Small intestine (tissue), 7 donors: ENCODE measurements at regions not wholly inside any gene's neighbourhood (a gene's known extent, or its start where the extent isn't known, plus 50 kb on each side); places are given as distances from the start of the nearest gene placed in this dataset.

Experiments
- DNase-seq, 2 donors: peaks; one replicate each; pipeline versions ENCODE4 v3.0.0 to v3.0.0-alpha.2; 2013
- FAIRE-seq: peaks from 2 replicates; lab custom pipeline; 2012; peaks lifted over from hg19 to GRCh38; lab: Jason Lieb, UNC
- H3K27ac ChIP-seq, 3 donors: one replicate each; pipeline ENCODE4 v1.5.1; 2013; ENCODE audit warnings: low read length in 2 of 3, mild to moderate bottlenecking in 2 of 3, control low read depth in 1 of 3, inconsistent platforms in 1 of 3, low read depth in 1 of 3, moderate library complexity in 1 of 3
- H3K27me3 ChIP-seq, 3 donors: one replicate each; pipeline ENCODE4 v1.6.1; 2013; ENCODE audit warnings: low read length in 3 of 3, inconsistent platforms in 1 of 3; ENCODE audit not compliant: control insufficient read depth in 3 of 3, insufficient read depth in 3 of 3
- H3K36me3 ChIP-seq, 3 donors: one replicate each; pipeline ENCODE4 v1.6.1; 2013; ENCODE audit warnings: low read length in 3 of 3, inconsistent platforms in 1 of 3, low read depth in 1 of 3, mild to moderate bottlenecking in 1 of 3, moderate library complexity in 1 of 3; ENCODE audit not compliant: control insufficient read depth in 3 of 3, insufficient read depth in 2 of 3
- H3K4me1 ChIP-seq, 3 donors: one replicate each; pipeline ENCODE4 v1.6.1; 2013; ENCODE audit warnings: low read length in 2 of 3, inconsistent platforms in 1 of 3, low read depth in 1 of 3, mild to moderate bottlenecking in 1 of 3, moderate library complexity in 1 of 3; ENCODE audit not compliant: control insufficient read depth in 3 of 3, insufficient read depth in 2 of 3
- H3K4me3 ChIP-seq, 3 donors: one replicate each; pipeline ENCODE4 v1.5.1; 2013; ENCODE audit warnings: low read length in 3 of 3, control low read depth in 1 of 3, inconsistent platforms in 1 of 3, low read depth in 1 of 3, mild to moderate bottlenecking in 1 of 3, moderate library complexity in 1 of 3
- H3K9me3 ChIP-seq, 2 donors: one replicate each; pipeline ENCODE4 v1.6.1; 2013; ENCODE audit warnings: low read depth in 1 of 2, low read length in 1 of 2; ENCODE audit not compliant: control insufficient read depth in 2 of 2, insufficient read depth in 1 of 2
- WGBS, 3 donors: extraction: QIAGEN DNeasy Blood & Tissue Kit; methylation state at CpG; one replicate each; pipeline ENCODE4 v1.1.7; 2013; 5-methylcytosine and 5-hydroxymethylcytosine counted together
- donor health status: healthy with polysubstance abuse.
- donor health status: control.
- donor health status: control.
- donor health status: Bipolar disorder and iron deficiency.
- donor health status: healthy.

GRCh38 chr4:108399610-108400265 is 220.6 kb upstream of the RPL34 start:
- H3K4me3 ChIP-seq: no peak overlapping the region
- no peak overlapping the region for H3K27ac ChIP-seq
- WGBS, 3 donors: 82 to 86% (median 82%) methylated on average over 12 of the region's 12 CpGs
- DNase-seq: no peak
- H3K4me1 ChIP-seq: no peaks in the 10 kb centered on the region
- no peaks in the 10 kb centered on the region for H3K27me3 ChIP-seq
- no peak for FAIRE-seq
- H3K9me3 ChIP-seq: no peaks in the 10 kb centered on the region
- no peaks in the 10 kb centered on the region for H3K36me3 ChIP-seq

GRCh38 chr4:108398836-108399235 is 221.5 kb upstream of the RPL34 start:
- no peaks in the 10 kb centered on the region for H3K36me3 ChIP-seq
- no peak for DNase-seq
- no peak for FAIRE-seq
- WGBS, 3 donors: 74 to 85% (median 75%) methylated on average over 7 of the region's 7 CpGs
- H3K9me3 ChIP-seq: no peaks in the 10 kb centered on the region
- no peak overlapping the region for H3K27ac ChIP-seq
- H3K4me1 ChIP-seq: no peaks in the 10 kb centered on the region
- H3K27me3 ChIP-seq: no peaks in the 10 kb centered on the region
- no peak overlapping the region for H3K4me3 ChIP-seq

GRCh38 chr4:108398316-108398715 is 222.1 kb upstream of the RPL34 start:
- 79 to 88% (median 83%) methylated on average over 11 of the region's 11 CpGs for whole genome bisulfite sequencing, 3 donors

GRCh38 chr4:108397850-108398249 is 222.5 kb upstream of the RPL34 start:
- Histone ChIP-seq H3K27me3 (no peaks in the 10 kb centered on the region), H3K27ac (no peak overlapping the region), H3K4me3 (no peak overlapping the region), H3K9me3 (no peaks in the 10 kb centered on the region), H3K36me3 (no peaks in the 10 kb centered on the region), H3K4me1 (no peaks in the 10 kb centered on the region)
- 78 to 86% (median 84%) methylated on average over 5 of the region's 5 CpGs for WGBS, 3 donors
- FAIRE-seq (no peak), DNase-seq (no peak)

More at GRCh38 chr4:108398316-108398715, 222.1 kb upstream of the RPL34 start:
- Histone ChIP-seq H3K4me1 (no peaks in the 10 kb centered on the region), H3K27ac (no peak overlapping the region), H3K27me3 (no peaks in the 10 kb centered on the region), H3K9me3 (no peaks in the 10 kb centered on the region), H3K36me3 (no peaks in the 10 kb centered on the region), H3K4me3 (no peak overlapping the region)
- DNase-seq (no peak), FAIRE-seq (no peak)

- no peaks in the 10 kb centered on the region for H3K9me3 ChIP-seq
- FAIRE-seq: no peak
These were observed 223.4 kb upstream of the RPL34 start for GRCh38 chr4:108396900-108397497.

GRCh38 chr4:108395786-108396185 is 224.6 kb upstream of the RPL34 start:
- Histone ChIP-seq H3K36me3 (no peaks in the 10 kb centered on the region), H3K27me3 (no peaks in the 10 kb centered on the region), H3K27ac (no peak overlapping the region), H3K4me3 (no peak overlapping the region), H3K9me3 (no peaks in the 10 kb centered on the region), H3K4me1 (no peaks in the 10 kb centered on the region)
- no peak for FAIRE-seq
- DNase-seq: no peak

More at GRCh38 chr4:108396900-108397497, 223.4 kb upstream of the RPL34 start:
- Histone ChIP-seq H3K27me3 (no peaks in the 10 kb centered on the region), H3K4me1 (no peaks in the 10 kb centered on the region), H3K36me3 (no peaks in the 10 kb centered on the region), H3K27ac (no peak overlapping the region), H3K4me3 (no peak overlapping the region)
- WGBS, 3 donors: 52 to 73% (median 64%) methylated on average over 2 of the region's 2 CpGs
- no peak for DNase-seq

GRCh38 chr4:108393890-108394472 is 225.2 kb upstream of the LEF1 start:
- no peak for FAIRE-seq

GRCh38 chr4:108391701-108392455 is 223.1 kb upstream of the LEF1 start:
- Histone ChIP-seq H3K4me1 (no peaks in the 10 kb centered on the region), H3K27me3 (no peaks in the 10 kb centered on the region), H3K9me3 (no peaks in the 10 kb centered on the region), H3K4me3 (no peak overlapping the region), H3K36me3 (no peaks in the 10 kb centered on the region), H3K27ac (no peak overlapping the region)
- 83 to 87% (median 87%) methylated on average over 3 of the region's 3 CpGs for WGBS, 3 donors
- FAIRE-seq (no peak), DNase-seq (no peak)

More at GRCh38 chr4:108393890-108394472, 225.2 kb upstream of the LEF1 start:
- 42 to 66% (median 46%) methylated on average over 1 of the region's 1 CpG for whole genome bisulfite sequencing, 3 donors
- Histone ChIP-seq H3K4me3 (no peak overlapping the region), H3K27ac (no peak overlapping the region), H3K36me3 (no peaks in the 10 kb centered on the region), H3K27me3 (no peaks in the 10 kb centered on the region), H3K9me3 (no peaks in the 10 kb centered on the region), H3K4me1 (no peaks in the 10 kb centered on the region)
- DNase-seq: no peak
